GM11168 (cell line): ENCODE measurements at regions not wholly inside any gene's neighbourhood (a gene's known extent, or its start where the extent isn't known, plus 50 kb on each side); places are given as distances from the start of the nearest gene placed in this dataset.

Experiments
- in situ Hi-C: fragments of 300-500 bp; cut with MboI; formaldehyde crosslinking; loops from one replicate; pipeline ENCODE4 v1.12.0; 2022; ENCODE audit warnings: low sequenced_read_pairs; ENCODE audit not compliant: unreplicated experiment

- in situ Hi-C loops, result no loop called here
Measured at GRCh38 chr4:67055319-67055718, 490.0 kb downstream of the CENPC start.

GRCh38 chr4:67054896-67055295, 490.4 kb downstream of the CENPC start:
- in situ Hi-C loops, result no loop called here

GRCh38 chr4:67052814-67053675, 492.3 kb downstream of the CENPC start:
- in situ Hi-C loops, result no loop called here

GRCh38 chr4:67051000-67051789, 494.1 kb downstream of the CENPC start:
- in situ Hi-C loops, result no loop called here

- in situ Hi-C loops, result no loop called here
Measured at GRCh38 chr4:67049446-67049845, 495.9 kb downstream of the CENPC start.

GRCh38 chr4:67048530-67048929, 496.8 kb downstream of the CENPC start:
- in situ Hi-C loops, result no loop called here

GRCh38 chr4:67040315-67040714, 505.0 kb downstream of the CENPC start:
- in situ Hi-C loops, result no loop called here

- in situ Hi-C loops, result no loop called here
Measured at GRCh38 chr4:67038228-67038566, 507.1 kb downstream of the CENPC start.

- in situ Hi-C loops, result no loop called here
Measured at GRCh38 chr4:67037504-67038227, 507.6 kb downstream of the CENPC start.

- in situ Hi-C loops, result no loop called here
Measured at GRCh38 chr4:67036791-67037190, 508.5 kb downstream of the CENPC start.

GRCh38 chr4:67035986-67036385, 509.3 kb downstream of the CENPC start:
- in situ Hi-C loops, result no loop called here

- in situ Hi-C loops, result no loop called here
Measured at GRCh38 chr4:67035501-67035900, 509.8 kb downstream of the CENPC start.

GRCh38 chr4:67030636-67031035, 514.7 kb downstream of the CENPC start:
- in situ Hi-C loops, result no loop called here

- in situ Hi-C loops, result no loop called here
Measured at GRCh38 chr4:67020438-67020797, 524.9 kb downstream of the CENPC start.

GRCh38 chr4:67019686-67020437, 525.4 kb downstream of the CENPC start:
- in situ Hi-C loops, result no loop called here

GRCh38 chr4:67014592-67014991, 530.7 kb downstream of the CENPC start:
- in situ Hi-C loops, result no loop called here

GRCh38 chr4:67006791-67007190, 538.5 kb downstream of the CENPC start:
- in situ Hi-C loops, result no loop called here

GRCh38 chr4:66991521-66991920, 553.8 kb downstream of the CENPC start:
- in situ Hi-C loops, result no loop called here

- in situ Hi-C loops, result no loop called here
Measured at GRCh38 chr4:66974665-66975064, 570.6 kb downstream of the CENPC start.

- in situ Hi-C loops, result no loop called here
Measured at GRCh38 chr4:66972087-66972486, 573.2 kb downstream of the CENPC start.
